Neural cell (in vitro differentiated cells): ENCODE measurements at regions not wholly inside any gene's neighbourhood (a gene's known extent, or its start where the extent isn't known, plus 50 kb on each side); places are given as distances from the start of the nearest gene placed in this dataset.

Experiments used
- EP300 ChIP-seq: fragments of 450-650 bp; conservative IDR thresholded peaks from 2 replicates; pipeline ENCODE4 v1.6.1; 2014; ENCODE audit warnings: antibody characterized with exemption, mild to moderate bottlenecking, moderate library complexity; ENCODE audit not compliant: poor library complexity, severe bottlenecking
- EZH2 ChIP-seq: fragments of 200-600, 300-800 bp; shearing (Covaris generic), sonication (generic); IDR thresholded peaks from 2 replicates; pipeline ENCODE4 v1.6.1; 2014; ENCODE audit warnings: antibody characterized with exemption, low read length, borderline replicate concordance, mild to moderate bottlenecking; ENCODE audit not compliant: insufficient read depth, poor library complexity, severe bottlenecking
- MXI1 ChIP-seq: fragments of 450-650 bp; conservative IDR thresholded peaks from 2 replicates; pipeline ENCODE4 v1.6.1; 2014; ENCODE audit warnings: antibody characterized with exemption, mild to moderate bottlenecking; ENCODE audit not compliant: poor library complexity, severe bottlenecking
- POLR2AphosphoS5 ChIP-seq: IDR thresholded peaks from 2 replicates; pipeline ENCODE4 v1.6.1; 2012
- RAD21 ChIP-seq: fragments of 450-650 bp; conservative IDR thresholded peaks from 2 replicates; pipeline ENCODE4 v1.6.1; 2014; ENCODE audit warnings: antibody characterized with exemption, mild to moderate bottlenecking, moderate library complexity
- SMC3 ChIP-seq: fragments of 450-650 bp; conservative IDR thresholded peaks from 2 replicates; pipeline ENCODE4 v1.6.1; 2014; ENCODE audit warnings: antibody characterized with exemption, mild to moderate bottlenecking, moderate library complexity; ENCODE audit not compliant: poor library complexity
- TF ChIP-seq, protein P1 (sequence below): fragments of 450-650 bp; IDR thresholded peaks from 2 replicates; pipeline ENCODE4 v1.5.1; 2014; ENCODE audit warnings: antibody characterized with exemption, mild to moderate bottlenecking, moderate library complexity; ENCODE audit not compliant: poor library complexity, severe bottlenecking
- TF ChIP-seq, protein P2 (sequence below): IDR thresholded peaks from 2 replicates; pipeline ENCODE4 v1.6.1; 2012; ENCODE audit warnings: borderline replicate concordance

DNA sequence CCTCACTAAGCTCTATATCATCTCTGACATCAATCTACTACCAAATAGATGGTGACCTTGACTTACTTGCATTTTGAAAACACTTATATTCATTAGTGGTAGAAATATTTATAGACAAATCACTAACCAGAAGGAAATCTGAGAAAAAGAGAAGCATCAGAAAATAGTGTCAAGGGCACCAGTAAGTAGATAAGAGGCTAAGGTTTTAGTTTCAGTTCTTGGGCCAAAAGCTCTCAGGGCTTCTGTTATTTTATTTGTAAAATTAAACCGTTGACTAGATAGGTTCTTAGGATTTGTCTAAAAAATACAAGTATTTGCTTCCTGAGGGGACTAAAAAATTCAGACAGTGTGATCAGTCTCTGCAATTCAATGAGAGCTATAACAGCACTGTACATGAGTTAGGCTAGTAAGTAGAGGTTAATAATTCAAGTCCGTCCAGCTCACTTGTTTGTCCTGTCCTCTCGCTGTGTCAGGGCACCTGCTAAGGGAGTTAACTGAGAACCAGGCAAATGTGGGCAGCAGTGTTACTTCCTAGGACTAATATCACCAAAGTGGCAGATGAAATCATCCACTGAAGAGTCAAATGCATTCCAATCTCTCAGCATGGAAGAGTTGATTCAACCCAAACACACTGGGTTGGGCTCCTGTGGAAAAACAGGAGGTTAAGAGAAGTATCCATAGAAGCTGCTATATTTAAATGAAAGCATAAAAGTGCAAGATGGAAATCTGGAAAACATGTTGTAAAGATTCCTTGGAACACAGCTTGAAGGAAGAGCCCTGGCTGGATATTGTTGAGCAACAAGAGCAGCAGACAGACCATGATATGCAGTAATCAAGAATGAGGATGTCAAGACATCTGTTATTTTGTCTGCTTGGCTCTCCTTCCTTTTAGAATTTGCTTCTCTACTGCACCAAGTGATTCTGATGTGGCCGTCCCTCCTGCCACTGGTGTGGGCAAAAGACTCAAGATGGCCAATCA is 134.9 kb upstream of the ZBTB20 start:
- TF ChIP-seq POLR2AphosphoS5, result no peak
- TF ChIP-seq, protein P1, sequence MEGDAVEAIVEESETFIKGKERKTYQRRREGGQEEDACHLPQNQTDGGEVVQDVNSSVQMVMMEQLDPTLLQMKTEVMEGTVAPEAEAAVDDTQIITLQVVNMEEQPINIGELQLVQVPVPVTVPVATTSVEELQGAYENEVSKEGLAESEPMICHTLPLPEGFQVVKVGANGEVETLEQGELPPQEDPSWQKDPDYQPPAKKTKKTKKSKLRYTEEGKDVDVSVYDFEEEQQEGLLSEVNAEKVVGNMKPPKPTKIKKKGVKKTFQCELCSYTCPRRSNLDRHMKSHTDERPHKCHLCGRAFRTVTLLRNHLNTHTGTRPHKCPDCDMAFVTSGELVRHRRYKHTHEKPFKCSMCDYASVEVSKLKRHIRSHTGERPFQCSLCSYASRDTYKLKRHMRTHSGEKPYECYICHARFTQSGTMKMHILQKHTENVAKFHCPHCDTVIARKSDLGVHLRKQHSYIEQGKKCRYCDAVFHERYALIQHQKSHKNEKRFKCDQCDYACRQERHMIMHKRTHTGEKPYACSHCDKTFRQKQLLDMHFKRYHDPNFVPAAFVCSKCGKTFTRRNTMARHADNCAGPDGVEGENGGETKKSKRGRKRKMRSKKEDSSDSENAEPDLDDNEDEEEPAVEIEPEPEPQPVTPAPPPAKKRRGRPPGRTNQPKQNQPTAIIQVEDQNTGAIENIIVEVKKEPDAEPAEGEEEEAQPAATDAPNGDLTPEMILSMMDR, result no peak
- TF ChIP-seq EZH2, result no peak
- TF ChIP-seq SMC3, result no peak
- TF ChIP-seq RAD21, result no peak
- TF ChIP-seq MXI1, result no peak
- no peak for TF ChIP-seq EP300
- TF ChIP-seq, protein P2, sequence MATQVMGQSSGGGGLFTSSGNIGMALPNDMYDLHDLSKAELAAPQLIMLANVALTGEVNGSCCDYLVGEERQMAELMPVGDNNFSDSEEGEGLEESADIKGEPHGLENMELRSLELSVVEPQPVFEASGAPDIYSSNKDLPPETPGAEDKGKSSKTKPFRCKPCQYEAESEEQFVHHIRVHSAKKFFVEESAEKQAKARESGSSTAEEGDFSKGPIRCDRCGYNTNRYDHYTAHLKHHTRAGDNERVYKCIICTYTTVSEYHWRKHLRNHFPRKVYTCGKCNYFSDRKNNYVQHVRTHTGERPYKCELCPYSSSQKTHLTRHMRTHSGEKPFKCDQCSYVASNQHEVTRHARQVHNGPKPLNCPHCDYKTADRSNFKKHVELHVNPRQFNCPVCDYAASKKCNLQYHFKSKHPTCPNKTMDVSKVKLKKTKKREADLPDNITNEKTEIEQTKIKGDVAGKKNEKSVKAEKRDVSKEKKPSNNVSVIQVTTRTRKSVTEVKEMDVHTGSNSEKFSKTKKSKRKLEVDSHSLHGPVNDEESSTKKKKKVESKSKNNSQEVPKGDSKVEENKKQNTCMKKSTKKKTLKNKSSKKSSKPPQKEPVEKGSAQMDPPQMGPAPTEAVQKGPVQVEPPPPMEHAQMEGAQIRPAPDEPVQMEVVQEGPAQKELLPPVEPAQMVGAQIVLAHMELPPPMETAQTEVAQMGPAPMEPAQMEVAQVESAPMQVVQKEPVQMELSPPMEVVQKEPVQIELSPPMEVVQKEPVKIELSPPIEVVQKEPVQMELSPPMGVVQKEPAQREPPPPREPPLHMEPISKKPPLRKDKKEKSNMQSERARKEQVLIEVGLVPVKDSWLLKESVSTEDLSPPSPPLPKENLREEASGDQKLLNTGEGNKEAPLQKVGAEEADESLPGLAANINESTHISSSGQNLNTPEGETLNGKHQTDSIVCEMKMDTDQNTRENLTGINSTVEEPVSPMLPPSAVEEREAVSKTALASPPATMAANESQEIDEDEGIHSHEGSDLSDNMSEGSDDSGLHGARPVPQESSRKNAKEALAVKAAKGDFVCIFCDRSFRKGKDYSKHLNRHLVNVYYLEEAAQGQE, result no peak
